Activated CD8-positive, alpha-beta T cell treated with anti-CD3 and anti-CD28 coated beads, Interleukin-2, amount 10 ng/mL, durations not matched to agents 7 days and 5 days (primary cell): ENCODE measurements at regions not wholly inside any gene's neighbourhood (a gene's known extent, or its start where the extent isn't known, plus 50 kb on each side); places are given as distances from the start of the nearest gene placed in this dataset.

ENCODE experiments used
- ATAC-seq: fragments of 150-1000 bp; cut with Tn5 transposase; one replicate; pipeline ENCODE4 v1.10.0; 2021; ENCODE audit warnings: moderate library complexity
- CTCF ChIA-PET: fragments of 350-600 bp; sonication (Branson Sonifier 250); formaldehyde crosslinking; loops from one replicate; lab custom pipeline; 2021; ENCODE audit warnings: antibody characterized with exemption; lab: Charles Lee
- POLR2A ChIA-PET: fragments of 350-600 bp; sonication (Branson Sonifier 250); formaldehyde crosslinking; loops from one replicate; lab custom pipeline; 2021; ENCODE audit warnings: antibody characterized with exemption; lab: Charles Lee
- DNase-seq: peaks from one replicate; pipeline ENCODE4 v3.0.0-alpha.2; 2020
- H3K27ac Mint-ChIP-seq: one replicate; pipeline ENCODE4 v1.8.0; 2021; ENCODE audit warnings: mild to moderate bottlenecking, mixed read lengths
- H3K27me3 Mint-ChIP-seq: one replicate; pipeline ENCODE4 v1.8.0; 2021; ENCODE audit warnings: low read depth, mixed read lengths
- H3K36me3 Mint-ChIP-seq: one replicate; pipeline ENCODE4 v1.8.0; 2021; ENCODE audit warnings: low read depth, mixed read lengths
- H3K4me1 Mint-ChIP-seq: one replicate; pipeline ENCODE4 v1.8.0; 2021; ENCODE audit warnings: low read depth, mixed read lengths
- H3K4me3 Mint-ChIP-seq: one replicate; pipeline ENCODE4 v1.8.0; 2021; ENCODE audit warnings: mild to moderate bottlenecking, mixed read lengths
- H3K9me3 Mint-ChIP-seq: one replicate; pipeline ENCODE4 v1.8.0; 2022; ENCODE audit warnings: mixed read lengths; ENCODE audit not compliant: insufficient read depth

- no peaks in the 10 kb centered on the region for H3K36me3 Mint-ChIP-seq
- peaks cover 17% of the 10 kb centered on the region for H3K4me1 Mint-ChIP-seq
- ChIA-PET CTCF (interaction anchor here (1.0 kb wide), 1 partner anchor 13 kb away, joined by 3 read pairs; no protein-coding TSS in a partner anchor), POLR2A (interaction anchor here (1.0 kb wide), 1 partner anchor 46 kb away, joined by 3 read pairs; no protein-coding TSS in a partner anchor)
- peaks cover 13% of the 10 kb centered on the region for H3K27me3 Mint-ChIP-seq
- H3K4me3 Mint-ChIP-seq: no peak overlapping the region
- ATAC-seq (no peak), DNase-seq (no peak)
- no peak overlapping the region for H3K27ac Mint-ChIP-seq
- peaks cover 4% of the 10 kb centered on the region for H3K9me3 Mint-ChIP-seq
Measured at GRCh38 chr12:4223273-4223845, 50.2 kb upstream of the CCND2 start.

GRCh38 chr12:4221258-4221620 is 52.3 kb upstream of the CCND2 start:
- ChIA-PET POLR2A (no interaction called here), CTCF (no interaction called here)
- Mint-ChIP-seq H3K9me3 (peaks cover 4% of the 10 kb centered on the region), H3K36me3 (no peaks in the 10 kb centered on the region), H3K27ac (no peak overlapping the region), H3K27me3 (peaks cover 5% of the 10 kb centered on the region), H3K4me3 (no peak overlapping the region), H3K4me1 (peaks cover 32% of the 10 kb centered on the region)
- DNase-seq: no peak
- ATAC-seq: no peak

DNA sequence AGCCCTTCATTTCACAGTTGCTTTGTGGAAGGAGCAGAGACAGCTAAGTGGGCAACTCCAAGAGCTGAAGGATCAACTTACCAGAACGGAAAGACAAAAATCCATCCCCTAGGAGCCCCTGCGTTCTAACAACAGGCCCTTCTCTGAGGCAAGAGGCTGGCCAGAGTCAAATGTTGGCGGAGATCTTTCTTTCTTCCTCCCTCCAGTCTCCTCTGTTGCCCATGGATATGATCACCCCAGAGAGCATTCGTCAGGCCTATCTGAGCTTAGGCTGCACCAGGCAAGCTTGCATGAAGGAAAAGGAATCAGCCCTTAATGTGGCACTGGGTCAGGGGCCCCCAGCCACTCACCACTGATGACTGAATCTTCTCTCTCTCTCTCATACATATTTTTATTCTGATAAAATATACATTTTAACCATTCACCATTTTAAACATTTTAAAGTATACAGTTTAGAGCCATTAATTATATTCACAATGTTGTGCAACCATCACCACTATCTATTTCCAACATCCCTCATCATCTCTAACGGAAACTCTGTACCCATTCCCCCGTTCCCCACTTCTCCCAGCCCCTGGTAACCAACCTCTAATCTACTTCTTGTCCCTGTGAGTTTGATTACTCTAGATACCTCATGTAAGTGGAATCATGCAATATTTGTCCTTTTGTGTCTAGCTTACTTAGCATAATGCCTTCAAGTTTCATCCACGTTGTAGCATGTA is 52.9 kb upstream of the CCND2 start:
- Mint-ChIP-seq H3K9me3 (peaks cover 4% of the 10 kb centered on the region), H3K27ac (no peak overlapping the region), H3K36me3 (peaks cover under 1% of the 10 kb centered on the region), H3K4me3 (no peak overlapping the region), H3K27me3 (peaks cover 5% of the 10 kb centered on the region), H3K4me1 (peaks cover 36% of the 10 kb centered on the region)
- ChIA-PET CTCF (interaction anchor here (1.3 kb wide), 1 partner anchor 50 kb away, joined by 3 read pairs; no protein-coding TSS in a partner anchor), POLR2A (interaction anchor here (0.9 kb wide), 1 partner anchor 28 kb away, joined by 4 read pairs; no protein-coding TSS in a partner anchor)
- no peak for ATAC-seq
- no peak for DNase-seq

GRCh38 chr12:4217091-4217490 is 56.5 kb upstream of the CCND2 start:
- Mint-ChIP-seq H3K36me3 (peaks cover 3% of the 10 kb centered on the region), H3K4me3 (no peak overlapping the region), H3K9me3 (peaks cover 4% of the 10 kb centered on the region), H3K27ac (no peak overlapping the region), H3K4me1 (peaks cover 42% of the 10 kb centered on the region), H3K27me3 (no peaks in the 10 kb centered on the region)
- no peak for ATAC-seq
- POLR2A ChIA-PET: interaction anchor here (1.2 to 5.3 kb wide), 2 partner anchors 53 to 71 kb away, joined by 4 to 37 read pairs; no protein-coding TSS in a partner anchor
- no peak for DNase-seq
- CTCF ChIA-PET: interaction anchor here (1.1 to 1.5 kb wide), 3 partner anchors 52 to 178 kb away, joined by 3 to 6 read pairs (median 3); no protein-coding TSS in a partner anchor

DNA sequence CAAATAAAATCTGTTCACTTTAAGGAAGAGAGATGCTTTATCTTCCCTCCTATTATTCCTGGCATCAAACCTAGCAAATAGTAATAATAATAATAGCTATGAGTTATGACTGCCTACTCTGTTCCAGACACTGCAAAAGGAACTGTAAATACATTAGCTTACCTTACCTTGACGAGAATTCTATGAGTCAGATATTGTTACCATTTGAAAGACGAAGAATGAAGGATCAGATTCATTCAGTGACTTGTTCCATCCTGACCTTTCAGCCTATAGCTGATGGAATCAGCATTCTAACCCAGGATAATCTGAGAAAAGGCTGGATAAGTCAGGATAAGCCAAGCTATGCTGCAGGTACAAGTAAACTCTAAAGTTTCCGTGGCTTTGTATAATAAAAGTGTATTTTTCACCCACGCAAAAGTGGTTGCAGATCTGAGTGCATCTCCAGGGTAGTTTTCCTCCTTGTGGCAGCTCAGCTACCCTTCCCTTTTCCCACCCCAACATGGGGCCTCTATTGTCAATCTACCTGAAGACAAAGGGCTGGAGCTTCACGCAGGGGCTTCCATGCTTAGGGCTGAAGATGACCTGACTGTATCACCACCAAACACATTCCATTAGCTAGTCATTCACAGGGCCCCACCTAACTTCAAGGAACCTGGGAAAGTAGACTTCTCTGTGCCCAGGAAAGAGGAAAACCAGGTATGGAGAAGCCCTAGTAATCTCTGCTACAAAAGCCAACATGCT is 57.2 kb upstream of the CCND2 start:
- DNase-seq (no peak), ATAC-seq (no peak)
- Mint-ChIP-seq H3K4me3 (no peak overlapping the region), H3K9me3 (peaks cover 4% of the 10 kb centered on the region), H3K36me3 (peaks cover 3% of the 10 kb centered on the region), H3K27ac (no peak overlapping the region), H3K27me3 (no peaks in the 10 kb centered on the region), H3K4me1 (peaks cover 42% of the 10 kb centered on the region)
- POLR2A ChIA-PET: interaction anchor here (1.2 to 5.3 kb wide), 4 partner anchors 11 to 70 kb away, joined by 3 to 37 read pairs (median 4); no protein-coding TSS in a partner anchor
- CTCF ChIA-PET: interaction anchor here (0.6 to 2.3 kb wide), 11 partner anchors 13 to 413 kb away, joined by 3 to 16 read pairs (median 4); no protein-coding TSS in a partner anchor

- H3K27me3 Mint-ChIP-seq: no peaks in the 10 kb centered on the region
Measured at GRCh38 chr12:4215229-4216186, 58.1 kb upstream of the CCND2 start.

GRCh38 chr12:4214877-4215228 is 58.7 kb upstream of the CCND2 start:
- Mint-ChIP-seq H3K4me3 (peak overlapping the region; percentile 51), H3K9me3 (peaks cover 4% of the 10 kb centered on the region), H3K36me3 (peaks cover 3% of the 10 kb centered on the region), H3K27me3 (no peaks in the 10 kb centered on the region), H3K4me1 (peaks cover 42% of the 10 kb centered on the region), H3K27ac (peak overlapping the region; percentile 90)
- DNase-seq: no peak
- CTCF ChIA-PET: interaction anchor here (0.6 to 2.3 kb wide), 7 partner anchors 10 to 108 kb away, joined by 3 to 16 read pairs (median 3); no protein-coding TSS in a partner anchor
- peak; percentile 26 for ATAC-seq
- POLR2A ChIA-PET: interaction anchor here (0.7 to 5.3 kb wide), 4 partner anchors 10 to 331 kb away, joined by 3 to 37 read pairs (median 3); no protein-coding TSS in a partner anchor

More at GRCh38 chr12:4215229-4216186, 58.1 kb upstream of the CCND2 start:
- peak overlapping the region; percentile 90 for H3K27ac Mint-ChIP-seq
- H3K9me3 Mint-ChIP-seq: peaks cover 4% of the 10 kb centered on the region
- ChIA-PET POLR2A (interaction anchor here (0.7 to 5.3 kb wide), 5 partner anchors 10 to 332 kb away, joined by 3 to 37 read pairs (median 3); no protein-coding TSS in a partner anchor), CTCF (interaction anchor here (0.6 to 2.3 kb wide), 12 partner anchors 11 to 412 kb away, joined by 3 to 16 read pairs (median 4); no protein-coding TSS in a partner anchor)
- H3K4me1 Mint-ChIP-seq: peaks cover 42% of the 10 kb centered on the region
- H3K4me3 Mint-ChIP-seq: peak overlapping the region; percentile 51
- peak; percentile 44 for DNase-seq
- ATAC-seq: peak; percentile 85
- H3K36me3 Mint-ChIP-seq: peaks cover 3% of the 10 kb centered on the region

DNA sequence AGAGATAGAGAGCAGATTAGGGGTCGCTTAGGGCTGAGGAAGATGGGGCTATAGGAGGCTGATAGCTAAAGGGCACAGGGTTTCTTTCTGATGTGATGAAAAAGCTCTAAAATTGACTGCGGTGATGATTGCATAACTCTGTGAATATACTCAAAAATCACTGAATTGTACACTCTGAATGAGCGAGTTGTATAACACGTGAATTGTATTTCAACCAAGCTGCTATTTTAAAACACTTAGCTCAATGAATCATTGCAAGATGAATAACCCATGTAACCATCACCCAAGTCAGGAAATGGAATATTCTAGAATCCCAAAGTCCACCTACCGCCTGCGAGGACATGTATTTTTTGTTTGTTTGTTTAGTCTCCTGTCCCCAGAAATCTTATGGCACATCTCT is 60.1 kb upstream of the CCND2 start:
- peaks cover 35% of the 10 kb centered on the region for H3K4me1 Mint-ChIP-seq
- POLR2A ChIA-PET: interaction anchor here (5.3 kb wide), 1 partner anchor 56 kb away, joined by 37 read pairs; no protein-coding TSS in a partner anchor

GRCh38 chr12:4212845-4213244 is 60.7 kb upstream of the CCND2 start:
- ChIA-PET POLR2A (no interaction called here), CTCF (interaction anchor here (0.6 to 1.5 kb wide), 2 partner anchors 64 to 344 kb away, joined by 3 to 6 read pairs; no protein-coding TSS in a partner anchor)
- Mint-ChIP-seq H3K36me3 (peaks cover 3% of the 10 kb centered on the region), H3K27ac (no peak overlapping the region), H3K9me3 (no peaks in the 10 kb centered on the region), H3K4me3 (no peak overlapping the region), H3K27me3 (peaks cover under 1% of the 10 kb centered on the region), H3K4me1 (peaks cover 30% of the 10 kb centered on the region)
- ATAC-seq: no peak
- no peak for DNase-seq

More for the DNA sequence above, 60.1 kb upstream of the CCND2 start:
- Mint-ChIP-seq H3K4me3 (no peak overlapping the region), H3K27ac (no peak overlapping the region), H3K27me3 (no peaks in the 10 kb centered on the region), H3K9me3 (peaks cover 2% of the 10 kb centered on the region), H3K36me3 (peaks cover 3% of the 10 kb centered on the region)
- ATAC-seq (no peak), DNase-seq (no peak)
- CTCF ChIA-PET: interaction anchor here (1.5 kb wide), 1 partner anchor 63 kb away, joined by 6 read pairs; no protein-coding TSS in a partner anchor

DNA sequence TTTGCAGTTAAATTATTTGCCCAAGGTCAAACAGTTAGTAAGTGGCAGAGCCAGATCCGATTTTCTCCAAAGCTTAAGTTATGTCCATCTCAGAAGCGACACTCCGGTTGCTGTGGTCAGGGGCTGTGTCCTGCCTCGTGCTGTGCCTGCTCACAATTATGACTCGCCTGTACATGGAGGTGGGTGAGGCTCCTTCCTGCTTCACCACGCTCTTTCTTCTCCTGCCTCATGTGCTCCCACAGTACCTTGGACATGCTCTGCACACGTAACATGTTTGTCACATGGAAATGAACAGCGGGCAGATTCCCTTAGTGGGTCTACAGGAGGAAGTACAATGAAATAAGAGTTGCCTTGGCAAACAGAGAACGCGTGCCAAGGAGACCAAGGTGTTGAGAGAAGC is 62.2 kb upstream of the CCND2 start:
- DNase-seq: no peak
- ATAC-seq: no peak
- no peaks in the 10 kb centered on the region for H3K9me3 Mint-ChIP-seq
- no peak overlapping the region for H3K4me3 Mint-ChIP-seq
- ChIA-PET CTCF (no interaction called here), POLR2A (no interaction called here)
- peaks cover 21% of the 10 kb centered on the region for H3K4me1 Mint-ChIP-seq
- peaks cover 3% of the 10 kb centered on the region for H3K36me3 Mint-ChIP-seq
- no peak overlapping the region for H3K27ac Mint-ChIP-seq
- H3K27me3 Mint-ChIP-seq: peaks cover 4% of the 10 kb centered on the region
